Stimulated activated CD8-positive, alpha-beta memory T cell treated with anti-CD3 and anti-CD28 coated beads, Interleukin-15, amount 100 ng/mL, for 1 hour (primary cell): ENCODE measurements at regions not wholly inside any gene's neighbourhood (a gene's known extent, or its start where the extent isn't known, plus 50 kb on each side); places are given as distances from the start of the nearest gene placed in this dataset.
"Not testable (repeated sequence)": the region's sequence is repeated elsewhere in the genome, so short reads cannot be mapped to it uniquely, and the experiment has no call there.

Experiments used
- DNase-seq: peaks from one replicate; pipeline ENCODE4 v3.0.0-alpha.2; 2020; ENCODE audit warnings: low read depth

- no peak for DNase-seq
Observed at GRCh38 chr2:220347626-220348025, 720.2 kb downstream of the SLC4A3 start.

DNA sequence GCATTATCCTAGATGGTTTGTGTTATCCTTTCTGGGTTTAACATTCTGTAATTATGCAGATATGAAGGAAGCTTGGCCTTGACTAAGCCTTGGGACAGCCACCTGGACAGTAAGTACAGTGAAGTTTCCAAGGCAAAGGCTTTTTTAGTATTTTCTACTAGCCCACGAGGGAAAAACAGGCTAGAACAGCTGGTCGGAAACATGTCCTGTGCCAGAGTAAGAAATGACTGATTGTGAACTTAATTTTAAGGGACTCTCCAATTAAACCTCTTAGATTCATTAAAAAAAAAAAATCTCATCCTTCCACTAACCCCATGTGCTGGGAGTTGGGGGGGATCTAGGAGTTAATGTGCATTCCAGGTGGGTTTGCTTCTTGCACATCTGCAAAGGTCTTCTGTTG lies 720.8 kb downstream of the SLC4A3 start:
- DNase-seq, result no peak

DNA sequence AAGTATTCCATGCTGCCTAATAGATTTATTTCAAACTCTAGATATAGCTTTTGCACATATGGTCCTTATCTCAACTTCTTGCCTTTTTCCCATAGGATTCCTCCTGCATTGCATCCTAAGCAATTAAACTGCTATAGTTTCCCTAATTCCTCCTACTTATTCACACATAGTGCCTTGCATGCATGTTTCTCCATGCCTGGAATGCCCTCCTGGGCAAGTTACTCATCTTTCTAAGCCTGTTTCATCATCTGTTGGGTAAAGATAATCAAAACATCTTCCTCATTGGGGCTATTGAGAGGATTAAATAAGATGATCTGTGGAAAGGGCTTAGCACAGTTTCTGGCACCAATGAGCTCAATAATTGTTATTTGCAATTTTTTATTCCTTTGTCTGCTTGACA lies 726.5 kb downstream of the SLC4A3 start:
- DNase-seq, result no peak

- DNase-seq, result no peak
Observed at GRCh38 chr2:220356076-220356475, 728.6 kb downstream of the SLC4A3 start.

DNA sequence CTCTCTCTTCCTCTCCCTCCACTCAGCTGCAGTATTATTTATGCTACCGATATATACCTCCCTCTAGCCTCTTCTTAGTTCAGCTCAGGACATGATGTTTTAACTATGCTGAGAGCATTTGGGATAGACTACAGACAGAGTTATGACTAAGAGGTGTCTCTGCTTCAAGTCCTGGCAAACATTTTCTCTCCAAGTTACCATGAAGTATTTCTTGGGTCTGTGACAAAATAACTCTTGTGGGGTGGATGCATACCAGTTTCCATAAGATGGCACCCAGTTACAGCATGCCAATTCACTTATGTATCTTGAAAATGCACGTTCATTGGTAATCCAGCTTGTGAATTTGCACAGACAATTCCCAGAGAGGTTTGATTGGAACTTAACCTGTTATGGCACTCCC lies 737.6 kb downstream of the SLC4A3 start:
- DNase-seq, result no peak

GRCh38 chr2:220366765-220367164 lies 739.3 kb downstream of the SLC4A3 start:
- no peak for DNase-seq

GRCh38 chr2:220370764-220371163 lies 743.3 kb downstream of the SLC4A3 start:
- no peak for DNase-seq

DNA sequence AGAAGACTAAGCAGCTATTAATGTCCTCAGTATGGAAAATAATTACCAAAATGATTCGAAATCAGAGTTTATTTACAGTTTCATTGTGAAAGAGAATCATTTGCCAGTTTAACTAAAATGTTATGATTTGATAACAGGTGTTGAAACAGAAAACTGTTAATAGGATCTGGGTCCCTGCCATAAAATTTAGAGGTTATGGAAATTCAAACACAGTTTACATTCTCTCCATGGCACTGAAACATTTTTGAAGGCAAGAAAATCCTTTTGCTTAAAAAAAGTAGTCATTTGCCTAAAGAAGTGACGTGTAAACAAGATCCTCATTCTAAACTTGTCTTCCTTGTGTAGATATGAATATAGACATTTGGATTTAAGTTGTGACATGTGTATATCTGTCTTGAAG lies 743.8 kb downstream of the SLC4A3 start:
- DNase-seq, result no peak

DNA sequence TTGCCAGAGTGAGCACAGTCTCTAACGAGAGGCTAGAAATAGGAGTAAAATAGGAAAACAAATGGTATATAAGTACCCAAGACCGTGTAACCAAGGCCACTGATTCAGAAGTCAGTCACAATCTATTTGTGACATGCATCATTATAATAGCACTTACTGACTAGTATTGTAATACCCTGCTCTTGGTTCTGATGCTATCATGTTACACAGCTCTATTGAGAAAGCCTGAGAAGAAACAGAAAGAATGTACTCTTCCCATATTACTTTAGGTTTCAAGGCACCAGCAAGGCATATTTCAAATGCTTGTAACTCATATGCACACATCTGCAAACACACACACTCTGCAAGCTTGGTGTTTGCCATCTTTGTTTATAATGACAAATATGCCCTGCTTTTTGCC lies 746.4 kb downstream of the SLC4A3 start:
- no peak for DNase-seq

DNA sequence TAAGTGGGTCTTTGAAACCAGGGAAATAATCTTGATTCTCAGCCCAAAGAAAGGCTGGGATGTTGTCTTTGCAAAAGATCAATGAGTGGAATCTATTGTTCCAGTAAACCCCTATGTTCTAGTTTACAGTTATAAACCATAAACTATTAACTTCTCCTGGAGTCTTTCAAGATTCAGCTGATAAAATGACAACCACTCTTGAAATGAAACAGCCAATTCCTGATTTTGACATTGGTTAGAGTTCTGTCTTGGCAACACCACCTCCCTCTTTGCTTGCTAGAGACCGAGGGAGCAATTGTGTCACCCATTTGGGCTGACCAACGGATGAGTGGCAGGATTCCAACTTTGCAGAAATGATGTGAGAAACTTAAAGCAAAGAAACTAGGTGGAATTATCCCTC lies 746.9 kb downstream of the SLC4A3 start:
- DNase-seq, result no peak

DNA sequence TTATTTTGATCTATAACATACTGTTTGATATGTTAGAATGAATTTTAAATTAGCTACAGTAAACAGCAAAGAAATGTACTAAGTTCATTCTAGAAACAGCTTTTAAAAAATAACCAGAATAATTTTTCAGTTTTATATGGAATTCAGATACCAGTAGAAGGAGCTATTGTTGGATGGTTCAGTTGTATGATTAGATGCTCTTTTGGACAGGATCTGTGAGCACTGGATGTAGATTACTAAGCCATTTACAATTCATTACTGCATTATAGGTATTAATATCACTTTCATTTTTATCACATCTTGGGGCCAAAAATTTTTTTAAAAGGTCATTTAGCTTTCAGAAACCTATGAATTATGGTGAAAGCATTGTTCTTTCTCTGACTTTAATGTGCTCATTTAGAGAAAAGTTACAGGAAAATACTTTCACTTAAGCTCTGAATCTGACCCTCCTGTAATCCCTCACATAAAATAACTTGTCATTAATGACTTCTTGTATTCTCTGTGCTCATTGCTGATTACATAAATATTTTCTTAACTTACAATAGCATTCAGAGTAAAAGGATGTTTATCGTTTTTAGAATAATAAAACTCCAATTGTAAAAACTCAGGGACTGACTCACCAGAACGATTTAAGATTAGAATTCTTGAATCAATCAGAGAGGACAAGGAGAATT lies 750.2 kb downstream of the SLC4A3 start:
- no peak for DNase-seq

- DNase-seq, result not testable (repeated sequence)
Observed at GRCh38 chr2:220387758-220388157, 760.3 kb downstream of the SLC4A3 start.

- no peak for DNase-seq
Observed at GRCh38 chr2:220393711-220394110, 766.3 kb downstream of the SLC4A3 start.

DNA sequence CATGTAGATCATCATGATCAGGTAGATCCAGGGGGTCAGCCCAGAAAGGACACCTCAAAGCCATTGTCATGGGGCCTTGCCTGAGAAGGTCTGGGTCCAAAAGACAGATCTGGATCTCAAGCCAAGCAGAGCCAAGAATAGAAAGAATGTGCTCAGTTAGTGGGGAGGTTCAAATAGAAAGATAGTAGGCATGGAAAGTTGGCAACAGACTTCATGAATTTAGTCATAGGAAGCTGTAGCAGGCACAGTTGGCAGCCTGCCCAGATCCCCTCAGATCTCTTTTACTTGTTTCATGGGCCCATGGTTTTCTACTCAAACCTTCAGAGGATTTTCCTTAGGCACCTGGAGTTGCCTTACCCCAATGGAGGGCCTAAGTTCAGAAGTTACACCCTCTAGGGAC lies 767.0 kb downstream of the SLC4A3 start:
- DNase-seq, result no peak

GRCh38 chr2:220396287-220396686 lies 768.9 kb downstream of the SLC4A3 start:
- no peak for DNase-seq

GRCh38 chr2:220410296-220410695 lies 782.9 kb downstream of the SLC4A3 start:
- no peak for DNase-seq

- DNase-seq, result no peak
Observed at GRCh38 chr2:220417503-220417902, 790.1 kb downstream of the SLC4A3 start.

DNA sequence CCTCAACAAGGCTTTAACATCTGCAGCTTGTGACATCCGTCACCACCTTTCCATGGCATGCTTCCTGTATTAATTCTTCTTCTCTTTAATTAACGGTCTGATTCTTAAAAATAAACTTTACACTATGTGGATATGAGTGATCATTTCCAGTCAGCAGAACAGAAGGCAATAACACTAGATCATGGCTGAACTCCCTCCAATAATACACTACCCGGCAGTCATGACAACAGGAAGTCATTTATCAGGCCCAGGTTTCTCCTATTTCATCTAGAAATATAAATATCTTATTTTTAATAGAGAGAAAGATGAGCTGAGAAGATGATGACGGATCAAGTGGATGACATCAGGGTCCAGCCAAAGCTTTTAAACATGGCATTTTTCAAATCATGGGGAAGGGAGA lies 792.2 kb downstream of the SLC4A3 start:
- no peak for DNase-seq

DNA sequence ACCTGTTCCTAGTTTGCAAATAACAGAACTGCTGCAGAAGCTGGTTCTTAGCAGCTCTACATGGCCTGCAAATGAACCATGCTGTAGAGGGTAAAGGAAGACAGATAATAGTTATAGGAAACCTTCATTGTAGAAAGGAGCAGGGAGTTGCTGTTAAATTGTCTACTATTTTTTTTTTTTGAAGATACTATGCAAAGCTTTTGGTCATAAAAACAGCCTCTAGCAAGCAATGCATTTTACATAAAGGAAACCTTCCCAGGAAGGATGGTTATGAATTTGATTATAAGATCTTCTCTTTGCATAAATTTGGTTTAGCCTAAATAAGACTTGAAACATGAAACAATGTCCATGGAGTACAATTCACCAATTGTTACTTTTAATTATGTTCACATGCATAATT lies 793.4 kb downstream of the SLC4A3 start:
- no peak for DNase-seq

DNA sequence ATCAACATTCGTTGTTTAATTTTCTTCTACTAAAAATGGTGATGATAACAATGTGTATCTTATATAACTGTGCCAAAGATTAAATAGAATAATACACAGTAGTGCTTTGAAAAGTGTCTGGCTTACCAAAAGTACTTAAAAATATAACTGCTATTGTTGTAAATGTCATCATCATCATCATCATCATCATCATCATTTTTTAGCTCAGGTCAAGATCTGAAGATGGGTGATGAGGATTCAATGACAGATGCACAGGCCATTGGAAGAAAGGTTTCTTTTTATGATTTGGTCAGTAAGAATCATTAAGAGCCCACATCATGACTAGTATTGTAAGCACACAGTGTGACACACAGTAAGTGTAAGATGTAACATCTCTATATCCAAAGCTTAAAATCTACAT lies 795.2 kb downstream of the SLC4A3 start:
- no peak for DNase-seq

GRCh38 chr2:220424561-220424960 lies 797.1 kb downstream of the SLC4A3 start:
- DNase-seq, result no peak

DNA sequence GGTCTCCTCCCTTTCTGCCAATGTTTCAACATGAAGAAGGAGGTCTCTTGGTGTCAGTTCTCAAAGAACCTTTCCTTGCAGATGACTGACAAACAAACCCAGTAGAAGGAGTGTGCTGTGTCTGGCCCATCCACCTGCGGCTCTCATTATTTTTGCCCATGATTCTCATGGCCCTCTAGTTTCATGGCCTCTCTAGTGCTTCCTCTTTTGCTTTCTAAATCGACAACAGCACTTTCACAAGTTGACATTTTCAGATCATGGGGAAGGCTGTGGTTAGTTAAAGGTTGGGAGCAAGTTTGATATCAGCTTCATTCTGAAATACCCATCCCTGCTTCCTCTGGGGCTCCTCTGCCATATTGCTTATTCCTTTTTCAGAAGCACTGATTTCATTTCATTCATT lies 805.2 kb downstream of the SLC4A3 start:
- DNase-seq, result no peak

DNA sequence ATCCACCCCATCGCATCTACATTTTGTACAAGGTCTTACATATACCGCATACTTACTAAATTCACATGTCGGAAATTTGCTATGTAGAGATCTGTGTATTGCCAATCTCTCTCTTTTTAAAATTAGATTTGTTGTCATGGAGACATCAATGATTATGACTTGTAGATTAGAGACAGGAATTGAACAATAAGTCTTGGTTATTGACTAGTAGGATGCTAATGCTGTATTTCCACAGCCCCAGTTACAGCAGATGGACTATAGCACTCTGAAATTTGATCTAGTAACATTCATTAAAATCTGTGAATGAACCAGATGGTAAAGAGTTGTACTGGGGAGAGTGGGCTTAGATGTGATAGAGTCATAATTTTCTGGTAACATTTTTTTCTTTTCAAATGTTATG lies 805.7 kb downstream of the SLC4A3 start:
- no peak for DNase-seq

DNA sequence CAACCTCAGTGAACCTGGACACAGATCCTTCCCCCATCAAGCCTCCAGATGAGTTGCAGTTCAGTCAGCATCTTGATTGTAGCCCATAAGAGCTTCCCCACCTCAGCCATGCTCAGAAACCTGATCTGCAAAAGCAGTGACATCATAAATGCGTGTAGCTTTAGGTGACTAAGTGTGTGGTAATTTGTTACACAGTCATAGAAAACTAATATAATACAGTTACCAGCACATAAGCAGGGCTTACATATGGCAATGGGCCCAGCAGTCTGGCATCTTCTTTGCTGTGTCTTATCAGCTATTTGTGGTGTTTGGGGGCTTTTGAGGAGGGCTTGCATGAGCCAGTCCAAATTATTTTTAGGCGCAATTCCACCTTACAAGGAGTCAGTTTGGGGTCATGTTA lies 807.0 kb downstream of the SLC4A3 start:
- DNase-seq, result no peak

GRCh38 chr2:220437938-220438337 lies 810.5 kb downstream of the SLC4A3 start:
- no peak for DNase-seq
